Caco-2 (cell line): ENCODE measurements at regions not wholly inside any gene's neighbourhood (a gene's known extent, or its start where the extent isn't known, plus 50 kb on each side); places are given as distances from the start of the nearest gene placed in this dataset.

ENCODE experiments used
- BruUV-seq: library from RNA; stranded (reverse); fragments of 400-500 nt; replicated peaks from 2 replicates; lab custom pipeline; 2021; lab: Mats Ljungman, UMichigan
- CTCF ChIA-PET: fragments of 300-600 bp; sonication (Branson Sonifier 250); formaldehyde crosslinking; loops from one replicate; lab custom pipeline; 2022; ENCODE audit warnings: antibody characterized with exemption; lab: Charles Lee
- POLR2A ChIA-PET: fragments of 300-600 bp; sonication (Branson Sonifier 250); formaldehyde crosslinking; loops from one replicate; lab custom pipeline; 2022; ENCODE audit warnings: antibody characterized with exemption; lab: Charles Lee
- DNase-seq, 2 experiments: peaks; one replicate each; pipeline versions ENCODE4 v3.0.0 to v3.0.0-alpha.2; 2020 to 2022
- H3K27me3 ChIP-seq: replicated peaks from 2 replicates; pipeline ENCODE4 v1.6.0; 2011; ENCODE audit warnings: low read length; ENCODE audit not compliant: control insufficient read depth, insufficient read depth
- H3K36me3 ChIP-seq: 2 replicates; pipeline ENCODE4 v1.5.1; 2011; ENCODE audit warnings: low read length; ENCODE audit not compliant: control insufficient read depth, insufficient read depth
- H3K4me1 ChIP-seq: fragments of 250-450 bp; sonication (Bioruptor Pico); 2 replicates; pipeline ENCODE4 v1.5.1; 2020; ENCODE audit warnings: mild to moderate bottlenecking
- H3K4me3 ChIP-seq: 2 replicates; pipeline ENCODE4 v1.5.1; 2011; ENCODE audit warnings: low read depth, mild to moderate bottlenecking, control low read depth, low read length
- H3K9me3 ChIP-seq: fragments of 250-450 bp; sonication (Bioruptor Pico); 2 replicates; pipeline ENCODE4 v1.5.1; 2020; ENCODE audit warnings: mild to moderate bottlenecking, moderate library complexity
- H3K27ac Mint-ChIP-seq: one replicate; pipeline ENCODE4 v1.8.0; 2022; ENCODE audit warnings: mixed read lengths; ENCODE audit not compliant: unreplicated experiment
- H3K27me3 Mint-ChIP-seq: one replicate; pipeline ENCODE4 v1.8.0; 2022; ENCODE audit warnings: mixed read lengths; ENCODE audit not compliant: insufficient read depth, unreplicated experiment
- H3K36me3 Mint-ChIP-seq: one replicate; pipeline ENCODE4 v1.8.0; 2022; ENCODE audit warnings: mild to moderate bottlenecking, mixed read lengths; ENCODE audit not compliant: insufficient read depth, unreplicated experiment
- H3K4me1 Mint-ChIP-seq: one replicate; pipeline ENCODE4 v1.8.0; 2022; ENCODE audit warnings: low read depth, mixed read lengths; ENCODE audit not compliant: unreplicated experiment
- H3K4me3 Mint-ChIP-seq: one replicate; pipeline ENCODE4 v1.8.0; 2022; ENCODE audit warnings: mild to moderate bottlenecking, moderate library complexity, mixed read lengths; ENCODE audit not compliant: unreplicated experiment
- H3K9me3 Mint-ChIP-seq: one replicate; pipeline ENCODE4 v1.8.0; 2022; ENCODE audit warnings: mixed read lengths; ENCODE audit not compliant: unreplicated experiment
- CTCF ChIP-seq, 2 experiments: fragments of 200-600 bp in 1 of 2; IDR thresholded peaks; 1 replicate in 1 of 2; 2 replicates in 1 of 2; pipeline versions ENCODE4 v1.5.1 to v1.8.0; 2011 to 2022; ENCODE audit warnings: antibody characterized with exemption in 1 of 2, control low read depth in 1 of 2, inconsistent platforms in 1 of 2, low read depth in 1 of 2, low read length in 1 of 2, mild to moderate bottlenecking in 1 of 2, moderate library complexity in 1 of 2; ENCODE audit not compliant: insufficient read depth in 1 of 2, severe bottlenecking in 1 of 2, unreplicated experiment in 1 of 2
- intact Hi-C: fragments of 100-400 bp; cut with micrococcal nuclease; formaldehyde crosslinking; loops from one replicate; pipeline ENCODE4 v1.10.0; 2022; ENCODE audit not compliant: unreplicated experiment

- TF ChIP-seq CTCF (IDR thresholded peaks at IDR 0.05; ENCODE audit: insufficient read depth in 1 of 2, low read depth in 1 of 2, low read length in 1 of 2, severe bottlenecking in 1 of 2, unreplicated experiment in 1 of 2), result no peak
- ChIA-PET POLR2A (no interaction called here), CTCF (no interaction called here)
- H3K27ac Mint-ChIP-seq, result no peak overlapping the region
- Histone ChIP-seq H3K36me3 (no peaks in the 10 kb centered on the region), H3K27me3 (no peaks in the 10 kb centered on the region), H3K4me1 (no peaks in the 10 kb centered on the region), H3K4me3 (no peak overlapping the region), H3K9me3 (no peaks in the 10 kb centered on the region; the same call in 1 of the 2 replicates)
- BruUV-seq, result no TSS peak
- H3K4me1 Mint-ChIP-seq, result no peaks in the 10 kb centered on the region
- no peaks in the 10 kb centered on the region for H3K9me3 Mint-ChIP-seq
- no peaks in the 10 kb centered on the region for H3K36me3 Mint-ChIP-seq
- no peak overlapping the region for H3K4me3 Mint-ChIP-seq
- no peak for DNase-seq
- peaks cover 3% of the 10 kb centered on the region for H3K27me3 Mint-ChIP-seq
- intact Hi-C loops, result no loop called here
These were observed 462.8 kb upstream of the ANKRD30A start for GRCh38 chr10:36662571-36662970.

GRCh38 chr10:36650274-36650673 is 475.1 kb upstream of the ANKRD30A start:
- CTCF ChIA-PET, result no interaction called here
- Mint-ChIP-seq H3K36me3 (no peaks in the 10 kb centered on the region), H3K9me3 (peaks cover 13% of the 10 kb centered on the region), H3K4me3 (no peak overlapping the region), H3K4me1 (no peaks in the 10 kb centered on the region), H3K27me3 (peaks cover 6% of the 10 kb centered on the region), H3K27ac (no peak overlapping the region)
- Histone ChIP-seq H3K9me3 (no peaks in the 10 kb centered on the region), H3K36me3 (no peaks in the 10 kb centered on the region), H3K4me1 (no peaks in the 10 kb centered on the region), H3K4me3 (no peak overlapping the region), H3K27me3 (no peaks in the 10 kb centered on the region)
- POLR2A ChIA-PET, result no interaction called here
- no peak for DNase-seq
- no peak for TF ChIP-seq CTCF (IDR thresholded peaks at IDR 0.05; ENCODE audit: insufficient read depth in 1 of 2, low read depth in 1 of 2, low read length in 1 of 2, severe bottlenecking in 1 of 2, unreplicated experiment in 1 of 2)
- no TSS peak for BruUV-seq
- intact Hi-C loops, result no loop called here

GRCh38 chr10:36647540-36647939 is 477.9 kb upstream of the ANKRD30A start:
- CTCF ChIA-PET, result no interaction called here
- H3K36me3 ChIP-seq, result no peaks in the 10 kb centered on the region
- no peak overlapping the region for H3K4me3 ChIP-seq
- peaks cover 13% of the 10 kb centered on the region for H3K9me3 Mint-ChIP-seq
- H3K27me3 ChIP-seq, result no peaks in the 10 kb centered on the region
- BruUV-seq, result no TSS peak
- no peaks in the 10 kb centered on the region for H3K9me3 ChIP-seq
- intact Hi-C loops, result no loop called here
- TF ChIP-seq CTCF (IDR thresholded peaks at IDR 0.05; ENCODE audit: insufficient read depth in 1 of 2, low read depth in 1 of 2, low read length in 1 of 2, severe bottlenecking in 1 of 2, unreplicated experiment in 1 of 2), result no peak
- no peak overlapping the region for H3K27ac Mint-ChIP-seq
- DNase-seq, result no peak
- H3K36me3 Mint-ChIP-seq, result no peaks in the 10 kb centered on the region
- no peaks in the 10 kb centered on the region for H3K4me1 Mint-ChIP-seq
- no peak overlapping the region for H3K4me3 Mint-ChIP-seq
- H3K27me3 Mint-ChIP-seq, result peaks cover 8% of the 10 kb centered on the region
- POLR2A ChIA-PET, result no interaction called here
- H3K4me1 ChIP-seq, result no peaks in the 10 kb centered on the region
